ENCODE measurements at regions not wholly inside any gene's neighbourhood (a gene's known extent, or its start where the extent isn't known, plus 50 kb on each side); places are given as distances from the start of the nearest gene placed in this dataset.

DNA sequence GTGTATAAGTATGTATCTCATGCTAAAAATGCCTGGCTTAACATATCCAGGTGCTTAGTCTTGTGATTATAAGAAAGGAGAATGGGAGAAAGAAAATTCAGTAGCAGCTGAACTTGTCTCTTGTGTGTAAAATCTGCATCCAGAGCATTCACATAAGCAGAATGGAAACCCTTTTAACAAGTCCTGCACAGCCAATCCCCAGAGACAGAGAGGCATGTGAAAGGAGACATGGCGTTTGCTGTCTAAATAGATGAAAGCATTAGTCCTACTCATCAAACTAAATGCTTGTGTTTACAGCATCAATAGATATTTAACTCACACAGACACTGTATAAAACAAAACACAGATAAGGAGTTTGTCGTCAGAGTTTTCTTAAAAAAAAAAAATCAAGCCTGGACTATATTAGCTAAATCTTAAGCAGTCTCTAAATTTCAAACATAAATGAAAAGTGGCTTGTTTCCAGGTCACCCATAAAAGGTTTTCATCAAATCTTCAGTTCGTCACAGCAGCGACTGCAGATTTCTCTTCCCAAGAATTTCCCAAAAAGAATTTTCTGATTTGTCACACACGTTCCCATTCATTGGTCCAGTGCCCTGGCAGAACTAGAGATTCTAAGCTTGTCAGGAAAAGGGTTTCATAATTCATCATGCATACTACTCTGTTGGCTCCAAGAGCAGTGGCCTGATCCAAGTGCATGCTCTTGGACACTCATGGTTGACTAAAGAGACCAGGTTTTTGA is 249.2 kb downstream of the BTG1 start:
- Mint-ChIP-seq H3K36me3 (ENCODE audit: low read depth) (peaks cover 8% of the 10 kb centered on the region), H3K4me1 (peaks cover 12% of the 10 kb centered on the region), H3K4me3 (no peak overlapping the region), H3K27me3 (ENCODE audit: low read depth) (no peaks in the 10 kb centered on the region), H3K9me3 (peaks cover 5% of the 10 kb centered on the region), H3K27ac (ENCODE audit: unreplicated experiment) (no peak overlapping the region)
- no peak for DNase-seq (ENCODE audit: low read depth, low spot score)
- TF ChIP-seq, protein P1, sequence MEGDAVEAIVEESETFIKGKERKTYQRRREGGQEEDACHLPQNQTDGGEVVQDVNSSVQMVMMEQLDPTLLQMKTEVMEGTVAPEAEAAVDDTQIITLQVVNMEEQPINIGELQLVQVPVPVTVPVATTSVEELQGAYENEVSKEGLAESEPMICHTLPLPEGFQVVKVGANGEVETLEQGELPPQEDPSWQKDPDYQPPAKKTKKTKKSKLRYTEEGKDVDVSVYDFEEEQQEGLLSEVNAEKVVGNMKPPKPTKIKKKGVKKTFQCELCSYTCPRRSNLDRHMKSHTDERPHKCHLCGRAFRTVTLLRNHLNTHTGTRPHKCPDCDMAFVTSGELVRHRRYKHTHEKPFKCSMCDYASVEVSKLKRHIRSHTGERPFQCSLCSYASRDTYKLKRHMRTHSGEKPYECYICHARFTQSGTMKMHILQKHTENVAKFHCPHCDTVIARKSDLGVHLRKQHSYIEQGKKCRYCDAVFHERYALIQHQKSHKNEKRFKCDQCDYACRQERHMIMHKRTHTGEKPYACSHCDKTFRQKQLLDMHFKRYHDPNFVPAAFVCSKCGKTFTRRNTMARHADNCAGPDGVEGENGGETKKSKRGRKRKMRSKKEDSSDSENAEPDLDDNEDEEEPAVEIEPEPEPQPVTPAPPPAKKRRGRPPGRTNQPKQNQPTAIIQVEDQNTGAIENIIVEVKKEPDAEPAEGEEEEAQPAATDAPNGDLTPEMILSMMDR (conservative IDR thresholded peaks at IDR 0.05) = no peak

DNA sequence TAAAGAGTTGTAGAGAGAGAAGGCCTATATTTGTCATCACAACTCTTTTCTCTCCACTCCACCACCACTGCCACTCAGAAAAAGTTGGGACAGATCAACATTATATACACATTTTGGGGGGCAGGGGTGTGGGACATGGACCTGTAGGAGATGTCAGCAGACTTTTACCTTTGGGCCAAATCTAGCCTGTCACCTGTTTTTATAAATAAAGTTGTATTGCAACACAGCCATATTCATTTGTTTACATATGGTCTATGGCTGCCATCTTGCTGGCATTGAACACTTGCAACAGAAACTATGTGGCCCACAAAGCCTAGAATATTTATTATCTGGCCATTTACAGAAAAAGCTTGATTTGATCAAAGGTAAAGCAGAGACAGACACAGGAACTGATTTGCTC is 250.7 kb downstream of the BTG1 start:
- no peaks in the 10 kb centered on the region for H3K27me3 Mint-ChIP-seq (ENCODE audit: low read depth)
- peaks cover 6% of the 10 kb centered on the region for H3K4me1 Mint-ChIP-seq
- H3K4me3 Mint-ChIP-seq = no peak overlapping the region
- H3K36me3 Mint-ChIP-seq (ENCODE audit: low read depth) = no peaks in the 10 kb centered on the region
- TF ChIP-seq, protein P1 (conservative IDR thresholded peaks at IDR 0.05) = no peak
- H3K27ac Mint-ChIP-seq (ENCODE audit: unreplicated experiment) = no peak overlapping the region
- no peaks in the 10 kb centered on the region for H3K9me3 Mint-ChIP-seq
- no peak for DNase-seq (ENCODE audit: low read depth, low spot score)

DNA sequence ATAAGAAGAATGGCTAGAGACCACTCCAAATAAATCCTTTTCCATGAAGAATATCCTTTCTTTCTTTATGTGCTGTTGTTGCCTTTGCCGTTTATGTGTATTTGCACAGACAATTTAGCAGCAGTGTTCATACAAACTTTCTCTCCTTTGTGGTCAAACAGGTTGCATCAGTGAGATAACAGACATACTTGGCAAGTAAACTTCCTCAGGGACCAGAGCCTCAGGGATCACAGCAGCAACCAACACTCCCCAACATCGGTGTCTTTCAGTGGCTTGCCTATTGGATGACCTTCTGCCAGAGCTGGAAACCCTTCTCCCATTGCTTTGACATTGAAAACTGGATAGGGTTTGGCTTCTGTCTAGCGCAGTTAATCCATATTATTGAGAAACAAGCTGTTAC is 252.2 kb downstream of the BTG1 start:
- Mint-ChIP-seq H3K27me3 (ENCODE audit: low read depth) (no peaks in the 10 kb centered on the region), H3K9me3 (no peaks in the 10 kb centered on the region), H3K27ac (ENCODE audit: unreplicated experiment) (peak overlapping the region; percentile 13), H3K4me3 (no peak overlapping the region), H3K36me3 (ENCODE audit: low read depth) (no peaks in the 10 kb centered on the region), H3K4me1 (peaks cover 6% of the 10 kb centered on the region)
- DNase-seq (ENCODE audit: low read depth, low spot score) = no peak
- TF ChIP-seq, protein P1 (conservative IDR thresholded peaks at IDR 0.05) = no peak

- Mint-ChIP-seq H3K27ac (ENCODE audit: unreplicated experiment) (peak overlapping the region; percentile 30), H3K27me3 (ENCODE audit: low read depth) (no peaks in the 10 kb centered on the region), H3K36me3 (ENCODE audit: low read depth) (no peaks in the 10 kb centered on the region), H3K4me3 (no peak overlapping the region), H3K9me3 (no peaks in the 10 kb centered on the region), H3K4me1 (peaks cover 6% of the 10 kb centered on the region)
- DNase-seq (ENCODE audit: low read depth, low spot score) = no peak
- TF ChIP-seq, protein P1 (conservative IDR thresholded peaks at IDR 0.05) = no peak
Observed at GRCh38 chr12:91892081-91892855, 253.4 kb downstream of the BTG1 start.

- TF ChIP-seq, protein P1 (conservative IDR thresholded peaks at IDR 0.05) = no peak
- no peaks in the 10 kb centered on the region for H3K27me3 Mint-ChIP-seq (ENCODE audit: low read depth)
- no peaks in the 10 kb centered on the region for H3K36me3 Mint-ChIP-seq (ENCODE audit: low read depth)
- peaks cover 3% of the 10 kb centered on the region for H3K4me1 Mint-ChIP-seq
- H3K4me3 Mint-ChIP-seq = no peak overlapping the region
- no peaks in the 10 kb centered on the region for H3K9me3 Mint-ChIP-seq
- no peak overlapping the region for H3K27ac Mint-ChIP-seq (ENCODE audit: unreplicated experiment)
- DNase-seq (ENCODE audit: low read depth, low spot score) = no peak
Observed at GRCh38 chr12:91890742-91891141, 254.9 kb downstream of the BTG1 start.
